Prostate gland (tissue), 2 donors: ENCODE measurements at regions not wholly inside any gene's neighbourhood (a gene's known extent, or its start where the extent isn't known, plus 50 kb on each side); places are given as distances from the start of the nearest gene placed in this dataset.

Experiments
- CTCF ChIP-seq, 4 experiments: fragments of 200-600 bp in 2 of 4; fragments of 450-650 bp in 2 of 4; sonication (generic) in 2 of 4; IDR thresholded peaks; 1 replicate in 3 of 4; 2 replicates in 1 of 4; pipeline ENCODE4 v1.5.1; 2016 to 2019; ENCODE audit warnings: antibody characterized with exemption in 4 of 4, mild to moderate bottlenecking in 2 of 4, moderate library complexity in 2 of 4
- POLR2A ChIP-seq: fragments of 450-650 bp; IDR thresholded peaks from one replicate; pipeline ENCODE4 v1.6.1; 2016; ENCODE audit warnings: antibody characterized with exemption, mild to moderate bottlenecking
- POLR2AphosphoS5 ChIP-seq: sonication (generic); formaldehyde crosslinking; IDR thresholded peaks from one replicate; pipeline ENCODE4 v1.6.1; 2017; ENCODE audit warnings: antibody characterized with exemption

GRCh38 chr13:54852831-54853230 lies 1824.2 kb downstream of the OLFM4 start:
- no peak for TF ChIP-seq CTCF (IDR thresholded peaks at IDR 0.05)
- no peak for TF ChIP-seq POLR2A
- TF ChIP-seq POLR2AphosphoS5 = no peak
